IMR-90 (cell line): ENCODE measurements at regions not wholly inside any gene's neighbourhood (a gene's known extent, or its start where the extent isn't known, plus 50 kb on each side); places are given as distances from the start of the nearest gene placed in this dataset.

Experiments used
- ATAC-seq: fragments of 200-7000 bp; cut with Tn5 transposase; 2 replicates; pipeline ENCODE4 v1.9.1; 2020; ENCODE audit warnings: low read depth, mild to moderate bottlenecking, moderate library complexity
- BruUV-seq: library from RNA; stranded (reverse); fragments of 400-500 nt; replicated peaks from 2 replicates; lab custom pipeline; 2021; lab: Mats Ljungman, UMichigan
- CTCF ChIA-PET: fragments of 300-600 bp; formaldehyde crosslinking; extraction: SDS; loops from one replicate; lab custom pipeline; 2021; ENCODE audit warnings: antibody characterized with exemption; lab: Yijun Ruan, JAX
- POLR2A ChIA-PET: fragments of 300-600 bp; sonication (Branson Sonifier 250); formaldehyde crosslinking; loops from one replicate; lab custom pipeline; 2022; ENCODE audit warnings: antibody characterized with exemption; ENCODE audit not compliant: unreplicated experiment; lab: Charles Lee
- DNase-seq: peaks from one replicate; pipeline ENCODE4 v3.0.0; 2013
- H2AFZ ChIP-seq: replicated peaks from 2 replicates; pipeline ENCODE3; 2013; ENCODE audit warnings: low read length, mild to moderate bottlenecking; ENCODE audit not compliant: poor library complexity
- H2AK5ac ChIP-seq: 2 replicates; pipeline ENCODE4 v1.6.1; 2013; ENCODE audit warnings: low read depth, low read length, inconsistent platforms
- H2AK9ac ChIP-seq: replicated peaks from 2 replicates; pipeline ENCODE3; 2013; ENCODE audit warnings: mild to moderate bottlenecking, low read depth, low read length, moderate library complexity; ENCODE audit not compliant: poor library complexity
- H2BK120ac ChIP-seq: 2 replicates; pipeline ENCODE4 v1.6.1; 2013; ENCODE audit warnings: low read depth, low read length, inconsistent platforms
- H2BK15ac ChIP-seq: 3 replicates; pipeline ENCODE4 v1.6.1; 2013; ENCODE audit warnings: low read depth, low read length, inconsistent platforms
- H2BK20ac ChIP-seq: 2 replicates; pipeline ENCODE4 v1.6.1; 2013; ENCODE audit warnings: low read depth, mild to moderate bottlenecking, inconsistent platforms, low read length, moderate library complexity
- H2BK5ac ChIP-seq: 2 replicates; pipeline ENCODE4 v1.6.1; 2013; ENCODE audit warnings: mild to moderate bottlenecking, low read depth, low read length, inconsistent platforms; ENCODE audit not compliant: poor library complexity, severe bottlenecking
- H3K14ac ChIP-seq: replicated peaks from 2 replicates; pipeline ENCODE4 v1.6.1; 2013; ENCODE audit warnings: low read depth, low read length, inconsistent platforms
- H3K18ac ChIP-seq: 2 replicates; pipeline ENCODE4 v1.6.1; 2013; ENCODE audit warnings: low read depth, low read length, control low read depth
- H3K23ac ChIP-seq: 2 replicates; pipeline ENCODE4 v1.6.1; 2013; ENCODE audit warnings: low read depth, low read length, inconsistent platforms
- H3K27ac ChIP-seq: 2 replicates; pipeline ENCODE4 v1.5.1; 2013; ENCODE audit warnings: mild to moderate bottlenecking, control low read depth, low read length; ENCODE audit not compliant: insufficient read depth
- H3K27me3 ChIP-seq: 2 replicates; pipeline ENCODE4 v1.6.1; 2013; ENCODE audit warnings: low read length; ENCODE audit not compliant: control insufficient read depth, insufficient read depth
- H3K36me3 ChIP-seq: 2 replicates; pipeline ENCODE4 v1.6.1; 2013; ENCODE audit warnings: low read length, mixed read lengths; ENCODE audit not compliant: control insufficient read depth, insufficient read depth
- H3K4ac ChIP-seq: 2 replicates; pipeline ENCODE4 v1.6.1; 2013; ENCODE audit warnings: low read depth, low read length, inconsistent platforms
- H3K4me1 ChIP-seq: 2 replicates; pipeline ENCODE4 v1.6.1; 2013; ENCODE audit warnings: low read length, mixed read lengths; ENCODE audit not compliant: control insufficient read depth, insufficient read depth
- H3K4me2 ChIP-seq: 2 replicates; pipeline ENCODE4 v1.6.1; 2013; ENCODE audit warnings: low read depth, mild to moderate bottlenecking, control low read depth, low read length, moderate library complexity
- H3K4me3 ChIP-seq: 2 replicates; pipeline ENCODE4 v1.5.1; 2013; ENCODE audit warnings: low read depth, mild to moderate bottlenecking, control low read depth, low read length, moderate library complexity; ENCODE audit not compliant: insufficient read depth
- H3K56ac ChIP-seq: 2 replicates; pipeline ENCODE4 v1.6.1; 2013; ENCODE audit warnings: low read length, inconsistent platforms; ENCODE audit not compliant: insufficient read depth; ENCODE audit errors: extremely low read depth
- H3K79me1 ChIP-seq, 2 experiments: 2 replicates each; pipeline ENCODE4 v1.6.1; 2013; ENCODE audit warnings: low read length in 2 of 2, inconsistent platforms in 1 of 2, low read depth in 1 of 2
- H3K9ac ChIP-seq: 2 replicates; pipeline ENCODE4 v1.6.1; 2013; ENCODE audit warnings: low read depth, low read length, control low read depth
- H3K9me1 ChIP-seq: 2 replicates; pipeline ENCODE4 v1.6.1; 2013; ENCODE audit warnings: low read length, inconsistent platforms; ENCODE audit not compliant: insufficient read depth
- H3K9me3 ChIP-seq: 2 replicates; pipeline ENCODE4 v1.6.1; 2013; ENCODE audit warnings: low read length; ENCODE audit not compliant: control insufficient read depth, insufficient read depth
- H4K20me1 ChIP-seq: 2 replicates; pipeline ENCODE4 v1.6.1; 2013; ENCODE audit warnings: low read length, inconsistent platforms; ENCODE audit not compliant: insufficient read depth
- H4K5ac ChIP-seq: 2 replicates; pipeline ENCODE4 v1.6.1; 2013; ENCODE audit warnings: mild to moderate bottlenecking, low read depth, low read length, control low read depth
- H4K8ac ChIP-seq, 2 experiments: 2 replicates each; pipeline ENCODE4 v1.6.1; 2013; ENCODE audit warnings: low read depth in 2 of 2, low read length in 2 of 2, control low read depth in 1 of 2, inconsistent platforms in 1 of 2
- H4K91ac ChIP-seq: 2 replicates; pipeline ENCODE4 v1.6.1; 2013; ENCODE audit warnings: low read depth, low read length, inconsistent platforms; ENCODE audit not compliant: insufficient read depth
- BHLHE40 ChIP-seq: fragments of 150-350 bp; IDR thresholded peaks from 2 replicates; pipeline ENCODE4 v1.6.1; 2016; ENCODE audit warnings: mild to moderate bottlenecking, low read depth, low read length
- ELK1 ChIP-seq: fragments of 150-350 bp; IDR thresholded peaks from 2 replicates; pipeline ENCODE4 v1.6.1; 2016; ENCODE audit warnings: low read depth, mild to moderate bottlenecking, low read length, moderate library complexity, borderline replicate concordance
- MAFK ChIP-seq: IDR thresholded peaks from 2 replicates; pipeline ENCODE4 v1.6.1; 2012; ENCODE audit warnings: low read depth, low read length, improper control_type of control experiment
- MXI1 ChIP-seq: IDR thresholded peaks from 2 replicates; pipeline ENCODE4 v1.6.1; 2012; ENCODE audit warnings: low read depth, mild to moderate bottlenecking, low read length, moderate library complexity, borderline replicate concordance
- NFE2L2 ChIP-seq: fragments of 150-350 bp; IDR thresholded peaks from 2 replicates; pipeline ENCODE4 v1.6.1; 2016; ENCODE audit warnings: low read depth, mild to moderate bottlenecking, low read length
- USF2 ChIP-seq: fragments of 150-350 bp; IDR thresholded peaks from 2 replicates; pipeline ENCODE4 v1.6.1; 2017; ENCODE audit warnings: mild to moderate bottlenecking, antibody characterized with exemption, low read length, low read depth
- WGBS, 2 experiments: methylation state at CpG; one replicate each; pipeline versions ENCODE4 v1.1.5 to v1.1.7; 2013; ENCODE audit warnings: missing lambda C conversion rate in 2 of 2; ENCODE audit not compliant: insufficient read length in 1 of 2; ENCODE audit errors: extremely low coverage in 2 of 2; 5-methylcytosine and 5-hydroxymethylcytosine counted together
- dilution Hi-C: fragments of 300-500 bp; cut with HindIII; formaldehyde crosslinking; loops from one replicate; pipeline ENCODE4 v1.14.3; 2018; ENCODE audit warnings: low sequenced_read_pairs; ENCODE audit not compliant: unreplicated experiment
- in situ Hi-C: fragments of 300-500 bp; cut with MboI; formaldehyde crosslinking; loops from 3 replicates; pipeline ENCODE4 v1.14.3; 2019; ENCODE audit warnings: low sequenced_read_pairs, inconsistent platforms, mixed read lengths
- intact Hi-C: fragments of 100-400 bp; cut with micrococcal nuclease; formaldehyde crosslinking; loops from 2 replicates; pipeline ENCODE4 v1.10.0; 2022

GRCh38 chr6:74671558-74672025, 534.3 kb downstream of the COL12A1 start:
- peak overlapping the region; percentile 51 for H3K4me2 ChIP-seq
- peak overlapping the region; percentile 17; the same call in 1 of the 2 replicates for H3K4ac ChIP-seq
- no peak overlapping the region for H2AK9ac ChIP-seq
- no peaks in the 10 kb centered on the region for H4K20me1 ChIP-seq
- 0 out of 2 replicates have a peak overlapping the region, but pooled peaks have one; percentile 20 for H3K23ac ChIP-seq
- in situ Hi-C loops (no loop called here), intact Hi-C loops (no loop called here), dilution Hi-C loops (no loop called here)
- no TSS peak for BruUV-seq
- no peaks in the 10 kb centered on the region for H3K36me3 ChIP-seq
- peaks cover 3% of the 10 kb centered on the region; the same call in 1 of the 2 replicates for H3K9me1 ChIP-seq
- no peaks in the 10 kb centered on the region for H3K9me3 ChIP-seq
- no peak overlapping the region for H3K9ac ChIP-seq
- H2BK15ac ChIP-seq: no peak overlapping the region
- H4K5ac ChIP-seq: no peak overlapping the region; the same call in 1 of the 2 replicates
- H2BK120ac ChIP-seq: peak overlapping the region; percentile 50
- H2AK5ac ChIP-seq: peak overlapping the region; percentile 20; the same call in 1 of the 2 replicates
- ChIA-PET POLR2A (no interaction called here), CTCF (interaction anchor here (0.7 kb wide), 1 partner anchor 208 kb away, joined by 3 read pairs; no protein-coding TSS in a partner anchor)
- H2BK20ac ChIP-seq: peak overlapping the region; percentile 65; the same call in 1 of the 2 replicates
- H4K91ac ChIP-seq: no peak overlapping the region
- no peak overlapping the region for H3K14ac ChIP-seq
- DNase-seq: peak; percentile 91
- peak overlapping the region; percentile 26; the same call in 1 of the 2 replicates for H3K18ac ChIP-seq
- H2AFZ ChIP-seq: peak overlapping the region; percentile 71
- no CpG with 5 or more reads among the region's 6 CpGs for WGBS, 2 experiments
- peak; percentile 90 for ATAC-seq
- H3K27me3 ChIP-seq: no peaks in the 10 kb centered on the region
- peak overlapping the region; percentile 33; the same call in 1 of the 2 replicates for H3K27ac ChIP-seq
- TF ChIP-seq MXI1: peak; percentile 36; the same call in 1 of the 2 replicates
- TF ChIP-seq USF2: peak; percentile 37; the same call in 1 of the 2 replicates
- TF ChIP-seq BHLHE40: peak; percentile 84
- no peak for TF ChIP-seq NFE2L2
- no peak for TF ChIP-seq ELK1
- peak; percentile 73 for TF ChIP-seq MAFK
- H3K56ac ChIP-seq: no peak overlapping the region
- H3K4me3 ChIP-seq: no peak overlapping the region
- no peaks in the 10 kb centered on the region for H3K79me1 ChIP-seq
- peaks cover 5% of the 10 kb centered on the region for H3K4me1 ChIP-seq
- H2BK5ac ChIP-seq: peak overlapping the region; percentile 74
- peak overlapping the region in 1 of 2 experiments; percentile 22; a peak in 1 of 4 replicates for H4K8ac ChIP-seq
